K562 (cell line): ENCODE measurements at regions not wholly inside any gene's neighbourhood (a gene's known extent, or its start where the extent isn't known, plus 50 kb on each side); places are given as distances from the start of the nearest gene placed in this dataset.

Source experiments
- ATAC-seq: fragments of 200-7000 bp; cut with Tn5 transposase; 3 replicates; pipeline ENCODE4 v1.9.1; 2020; ENCODE audit warnings: moderate library complexity
- BruUV-seq: library from RNA; stranded (reverse); fragments of 400-500 nt; replicated peaks from 2 replicates; lab custom pipeline; 2021; lab: Mats Ljungman, UMichigan
- CTCF ChIA-PET: fragments of 300-600 bp; formaldehyde crosslinking; extraction: SDS; loops from one replicate; lab custom pipeline; 2021; ENCODE audit warnings: low intra/inter-chr PET ratio; lab: Yijun Ruan, JAX
- POLR2A ChIA-PET: fragments of 300-600, 350-650 bp; sonication (Branson Sonifier 250); formaldehyde crosslinking; extraction: SDS; loops from one replicate; lab custom pipeline; 2021; ENCODE audit warnings: antibody characterized with exemption, inconsistent platforms; lab: Yijun Ruan, JAX
- DNase-seq, 4 experiments: peaks; one replicate each; pipeline versions ENCODE4 v3.0.0 to v3.0.0-alpha.2; 2011 to 2018; ENCODE audit warnings: low spot score in 3 of 4, mixed read lengths in 3 of 4; ENCODE audit errors: extremely low read depth in 1 of 4
- FAIRE-seq: peaks from 2 replicates; lab custom pipeline; 2011; peaks lifted over from hg19 to GRCh38; lab: Jason Lieb, UNC
- H2AFZ ChIP-seq: 2 replicates; pipeline ENCODE4 v1.6.0; 2011; ENCODE audit warnings: low read depth, low read length, control low read depth, inconsistent platforms
- H3K27ac ChIP-seq: fragments of 200-600 bp; 3 replicates; pipeline ENCODE4 v1.8.0; 2011; ENCODE audit warnings: low read depth, mild to moderate bottlenecking, control low read depth, inconsistent platforms, low read length, moderate library complexity, mixed read lengths; ENCODE audit errors: extremely low read depth
- H3K27me3 ChIP-seq, 2 experiments: fragments of 300-600 bp in 1 of 2; 2 replicates in 1 of 2; 3 replicates in 1 of 2; pipeline versions ENCODE4 v1.6.0 to v1.8.0; 2011; ENCODE audit warnings: inconsistent platforms in 2 of 2, low read length in 2 of 2, mild to moderate bottlenecking in 1 of 2, mixed read lengths in 1 of 2, moderate library complexity in 1 of 2; ENCODE audit not compliant: control insufficient read depth in 2 of 2, insufficient read depth in 2 of 2
- H3K36me3 ChIP-seq: fragments of 300-600 bp; 3 replicates; pipeline ENCODE4 v1.8.0; 2011; ENCODE audit warnings: mild to moderate bottlenecking, low read length, inconsistent platforms; ENCODE audit not compliant: control insufficient read depth, insufficient read depth
- H3K4me1 ChIP-seq, 2 experiments: fragments of 200-600 bp in 1 of 2; replicated peaks in 1 of 2; 2 replicates in 1 of 2; 3 replicates in 1 of 2; pipeline versions ENCODE4 v1.5.1 to v1.8.0; 2011; ENCODE audit warnings: inconsistent platforms in 2 of 2, low read length in 2 of 2, mild to moderate bottlenecking in 1 of 2, mixed read lengths in 1 of 2, moderate library complexity in 1 of 2; ENCODE audit not compliant: control insufficient read depth in 2 of 2, insufficient read depth in 2 of 2
- H3K4me2 ChIP-seq: 2 replicates; pipeline ENCODE4 v1.6.1; 2011; ENCODE audit warnings: low read length, control low read depth, inconsistent platforms, mixed read lengths; ENCODE audit not compliant: insufficient read depth
- H3K4me3 ChIP-seq: fragments of 200-600 bp; sonication (generic), shearing (Covaris generic); 2 replicates; pipeline ENCODE4 v1.5.1; 2016; ENCODE audit warnings: control low read depth, inconsistent platforms
- H3K79me2 ChIP-seq: fragments of 200-600 bp; 3 replicates; pipeline ENCODE4 v1.8.0; 2011; ENCODE audit warnings: low read length, inconsistent platforms; ENCODE audit not compliant: control insufficient read depth, insufficient read depth
- H3K9ac ChIP-seq, 2 experiments: 2 replicates each; pipeline versions ENCODE4 v1.6.0 to v1.6.1; 2011; ENCODE audit warnings: low read depth in 2 of 2, low read length in 2 of 2, control low read depth in 1 of 2, inconsistent platforms in 1 of 2, mild to moderate bottlenecking in 1 of 2, mixed read lengths in 1 of 2; ENCODE audit not compliant: insufficient read depth in 1 of 2
- H3K9me1 ChIP-seq: one replicate; pipeline ENCODE4 v1.6.0; 2011; ENCODE audit warnings: inconsistent platforms, mild to moderate bottlenecking, low read length, moderate library complexity; ENCODE audit not compliant: control insufficient read depth, insufficient read depth
- H3K9me3 ChIP-seq: replicated peaks from 2 replicates; pipeline ENCODE4 v1.5.1; 2011; ENCODE audit warnings: low read depth, low read length, inconsistent platforms; ENCODE audit not compliant: control insufficient read depth, insufficient read depth
- H4K20me1 ChIP-seq: replicated peaks from 2 replicates; pipeline ENCODE4 v1.6.1; 2011; ENCODE audit warnings: low read length, inconsistent platforms, mixed read lengths; ENCODE audit not compliant: control insufficient read depth, insufficient read depth
- FOXP1 ChIP-seq: sonication (generic); formaldehyde crosslinking; IDR thresholded peaks from 2 replicates; pipeline ENCODE4 v1.8.0; 2022; ENCODE audit warnings: mild to moderate bottlenecking, missing genetic modification reagents
- NR4A1 ChIP-seq, 2 experiments: fragments of 250-450 bp in 1 of 2; fragments of 450-650 bp in 1 of 2; sonication (Bioruptor Pico) in 1 of 2; IDR thresholded peaks; 2 replicates each; pipeline versions ENCODE4 v1.4.0 to v1.6.1; 2016 to 2020; ENCODE audit warnings: mild to moderate bottlenecking in 2 of 2, missing compliant biosample characterization in 1 of 2, missing genetic modification characterization in 1 of 2, moderate library complexity in 1 of 2
- PCBP1 ChIP-seq: fragments of 200-400 bp; formaldehyde crosslinking; IDR thresholded peaks from 2 replicates; pipeline ENCODE4 v1.6.1; 2018; ENCODE audit warnings: mild to moderate bottlenecking, low read depth, low read length; ENCODE audit not compliant: poor library complexity, severe bottlenecking
- ZNF263 ChIP-seq: sonication (generic); formaldehyde crosslinking; IDR thresholded peaks from 2 replicates; pipeline ENCODE4 v1.8.0; 2022; ENCODE audit warnings: mild to moderate bottlenecking, missing genetic modification reagents, borderline replicate concordance
- ZNF589 ChIP-seq: fragments of 200-800 bp; sonication (Bioruptor generic); IDR thresholded peaks from 2 replicates; pipeline ENCODE4 v1.6.1; 2016; ENCODE audit warnings: low read depth, missing genetic modification characterization, missing compliant biosample characterization
- WGBS: fragments of 100-300 bp; shearing (Covaris generic); methylation state at CpG from one replicate; pipeline ENCODE4 v1.1.6; 2016; ENCODE audit warnings: low coverage, mixed read lengths; ENCODE audit not compliant: insufficient coverage; ENCODE audit errors: missing lambda C conversion rate; 5-methylcytosine and 5-hydroxymethylcytosine counted together
- in situ Hi-C: fragments of 300-500 bp; cut with MboI; formaldehyde crosslinking; loops from 4 replicates; pipeline ENCODE4 v1.15.0; 2018; ENCODE audit warnings: inconsistent platforms, mixed read lengths
- intact Hi-C: fragments of 100-400 bp; cut with micrococcal nuclease; formaldehyde crosslinking; loops from 2 replicates; pipeline ENCODE4 v1.14.2; 2022
- TF ChIP-seq, protein P1 (sequence below): sonication (generic); formaldehyde crosslinking; IDR thresholded peaks from 2 replicates; pipeline ENCODE4 v1.8.0; 2022; ENCODE audit warnings: mild to moderate bottlenecking, missing genetic modification reagents

DNA sequence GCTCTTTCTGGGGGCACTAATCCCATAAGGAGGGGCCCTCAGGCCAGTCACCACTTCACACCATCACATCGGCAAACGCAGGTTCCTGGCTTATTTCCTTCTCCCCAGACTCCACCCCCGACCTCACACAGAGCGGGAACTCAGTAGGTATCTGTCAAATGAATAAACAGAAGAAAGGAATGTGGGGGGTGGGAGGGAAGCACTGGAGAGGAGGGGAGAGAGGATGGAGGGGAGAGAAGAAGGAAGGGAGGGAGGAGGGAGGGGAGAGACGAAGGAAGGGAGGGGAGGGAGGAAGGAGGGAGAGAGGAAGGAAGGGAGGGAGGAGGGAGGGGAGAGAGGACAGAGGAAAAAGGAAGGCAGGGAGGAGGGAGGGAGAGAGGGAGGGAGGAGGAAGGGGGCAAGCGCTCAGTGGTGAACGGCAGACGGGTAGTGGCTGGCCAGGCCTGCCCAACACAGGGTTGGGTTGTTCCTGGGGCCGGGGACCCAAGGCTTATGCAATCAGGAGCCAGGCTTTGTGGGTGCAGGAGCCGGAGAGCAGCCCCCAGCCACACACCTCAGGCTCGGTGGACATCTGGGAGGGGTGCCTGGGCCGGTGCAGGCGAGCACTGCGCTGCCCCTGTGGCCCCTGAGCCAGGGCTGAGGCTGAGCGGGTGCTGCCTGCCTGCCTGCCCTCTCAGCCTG, 52.6 kb upstream of the FBRSL1 start:
- Histone ChIP-seq H3K9me3 (no peaks in the 10 kb centered on the region), H3K79me2 (no peaks in the 10 kb centered on the region), H3K4me2 (no peak overlapping the region), H3K4me1 (peaks cover 0 to 48% of the 10 kb centered on the region in 2 experiments; a peak in 2 of 5 replicates), H3K27me3 (peaks cover 40 to 94% of the 10 kb centered on the region in 2 experiments), H3K9me1 (no peaks in the 10 kb centered on the region), H3K36me3 (no peaks in the 10 kb centered on the region), H3K27ac (no peak overlapping the region), H2AFZ (no peak overlapping the region), H4K20me1 (peaks cover 5% of the 10 kb centered on the region; the same call in 1 of the 2 replicates), H3K4me3 (no peak overlapping the region), H3K9ac (no peak overlapping the region)
- CTCF ChIA-PET = no interaction called here
- TF ChIP-seq PCBP1 (peak; percentile 44), FOXP1 (CRISPR knock-in tag) (no peak), NR4A1 (CRISPR knock-in tag; IDR thresholded peaks at IDR 0.05) (no peak), NR4A1 (tag; IDR thresholded peaks at IDR 0.05) (no peak), ZNF263 (CRISPR knock-in tag) (peak; percentile 93), ZNF589 (CRISPR knock-in tag) (no peak)
- TF ChIP-seq, protein P1, sequence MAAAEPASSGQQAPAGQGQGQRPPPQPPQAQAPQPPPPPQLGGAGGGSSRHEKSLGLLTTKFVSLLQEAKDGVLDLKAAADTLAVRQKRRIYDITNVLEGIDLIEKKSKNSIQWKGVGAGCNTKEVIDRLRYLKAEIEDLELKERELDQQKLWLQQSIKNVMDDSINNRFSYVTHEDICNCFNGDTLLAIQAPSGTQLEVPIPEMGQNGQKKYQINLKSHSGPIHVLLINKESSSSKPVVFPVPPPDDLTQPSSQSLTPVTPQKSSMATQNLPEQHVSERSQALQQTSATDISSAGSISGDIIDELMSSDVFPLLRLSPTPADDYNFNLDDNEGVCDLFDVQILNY (CRISPR knock-in tag) = no peak
- WGBS = 2% methylated on average over 12 of the region's 15 CpGs
- DNase-seq (no peak), ATAC-seq (peak; percentile 28; the same call in 2 of the 3 replicates), FAIRE-seq (no peak)
- POLR2A ChIA-PET = no interaction called here
- BruUV-seq = no TSS peak
- in situ Hi-C loops (no loop called here), intact Hi-C loops (no loop called here)
